Renal pelvis (tissue), 1 donor: ENCODE measurements at regions not wholly inside any gene's neighbourhood (a gene's known extent, or its start where the extent isn't known, plus 50 kb on each side); places are given as distances from the start of the nearest gene placed in this dataset.
"Not testable (repeated sequence)": the region's sequence is repeated elsewhere in the genome, so short reads cannot be mapped to it uniquely, and the experiment has no call there.

Experiments used
- DNase-seq: peaks from one replicate; pipeline ENCODE4 v3.0.0-alpha.2; 2013

- DNase-seq = no peak
These were observed 150.7 kb downstream of the UTRN start for GRCh38 chr6:144435602-144436426.

GRCh38 chr6:144437105-144437504 is 152.0 kb downstream of the UTRN start:
- no peak for DNase-seq

GRCh38 chr6:144438103-144438502 is 153.0 kb downstream of the UTRN start:
- DNase-seq = no peak

GRCh38 chr6:144439016-144439415 is 153.9 kb downstream of the UTRN start:
- no peak for DNase-seq

GRCh38 chr6:144441801-144442200 is 156.7 kb downstream of the UTRN start:
- DNase-seq = not testable (repeated sequence)

GRCh38 chr6:144443157-144443556 is 158.0 kb downstream of the UTRN start:
- no peak for DNase-seq

GRCh38 chr6:144447472-144447871 is 162.3 kb downstream of the UTRN start:
- no peak for DNase-seq

GRCh38 chr6:144449218-144449617 is 164.1 kb downstream of the UTRN start:
- DNase-seq = no peak

GRCh38 chr6:144449911-144450597 is 164.9 kb downstream of the UTRN start:
- DNase-seq = no peak

- DNase-seq = no peak
These were observed 175.4 kb downstream of the UTRN start for GRCh38 chr6:144460327-144461095.

- no peak for DNase-seq
These were observed 176.9 kb downstream of the UTRN start for GRCh38 chr6:144462058-144462457.

- DNase-seq = no peak
These were observed 181.6 kb downstream of the UTRN start for GRCh38 chr6:144466716-144467115.

GRCh38 chr6:144467172-144467762 is 182.1 kb downstream of the UTRN start:
- no peak for DNase-seq

- peak; percentile 20 for DNase-seq
These were observed 182.8 kb downstream of the UTRN start for GRCh38 chr6:144467921-144468320.

GRCh38 chr6:144468709-144469108 is 183.6 kb downstream of the UTRN start:
- DNase-seq = no peak

GRCh38 chr6:144469144-144469575 is 184.0 kb downstream of the UTRN start:
- no peak for DNase-seq

GRCh38 chr6:144470201-144470600 is 185.1 kb downstream of the UTRN start:
- not testable (repeated sequence) for DNase-seq

GRCh38 chr6:144471986-144472385 is 186.9 kb downstream of the UTRN start:
- DNase-seq = no peak

- DNase-seq = no peak
These were observed 189.2 kb downstream of the UTRN start for GRCh38 chr6:144474290-144474689.

- no peak for DNase-seq
These were observed 189.8 kb downstream of the UTRN start for GRCh38 chr6:144474904-144475303.

- DNase-seq = no peak
These were observed 190.3 kb downstream of the UTRN start for GRCh38 chr6:144475411-144475810.

- DNase-seq = no peak
These were observed 191.2 kb downstream of the UTRN start for GRCh38 chr6:144476286-144476685.
